HG03571 (cell line): ENCODE measurements at regions not wholly inside any gene's neighbourhood (a gene's known extent, or its start where the extent isn't known, plus 50 kb on each side); places are given as distances from the start of the nearest gene placed in this dataset.
"Not testable (repeated sequence)": the region's sequence is repeated elsewhere in the genome, so short reads cannot be mapped to it uniquely, and the experiment has no call there.

Experiments used
- ATAC-seq: cut with Tn5 transposase; IDR thresholded peaks from one replicate; pipeline ENCODE4 v1.9.1; 2021; ENCODE audit not compliant: unreplicated experiment

DNA sequence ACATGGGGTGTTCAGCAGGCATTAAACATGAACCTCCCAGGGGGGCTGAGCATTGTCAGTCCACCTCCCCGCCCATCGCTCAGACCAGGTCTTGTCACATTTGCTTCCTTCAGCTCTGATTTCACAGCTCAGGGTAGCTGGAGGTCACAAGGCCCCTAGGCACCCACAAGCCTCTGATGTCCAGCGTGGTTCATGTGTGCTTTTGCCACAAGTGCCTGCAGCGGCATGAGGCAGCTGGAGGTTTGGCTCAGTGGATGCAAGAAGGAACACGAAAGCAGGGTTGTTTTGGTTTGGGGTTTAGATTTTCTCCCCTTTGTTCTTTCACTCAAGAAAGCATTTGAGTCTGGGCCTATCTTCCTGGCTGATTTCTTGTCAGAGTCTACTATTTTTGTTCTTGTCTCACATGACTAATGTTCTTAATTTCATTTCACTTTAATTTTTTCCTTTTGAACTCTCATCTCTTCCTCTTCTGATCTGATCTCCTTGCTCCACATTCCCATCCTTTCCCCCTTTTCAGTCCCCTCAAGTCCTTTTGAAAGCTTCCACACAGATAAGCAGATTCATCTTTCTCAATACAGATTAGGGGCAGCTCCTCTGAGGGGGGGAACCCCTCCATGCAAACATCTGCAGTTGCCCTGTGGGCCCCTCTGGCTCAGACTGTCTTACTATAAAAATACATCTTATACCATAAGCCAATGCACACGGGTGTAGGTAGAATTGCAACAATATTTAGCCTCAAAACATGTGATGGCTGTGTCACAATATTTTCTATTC is 68.1 kb upstream of the CEP85L start:
- no peak for ATAC-seq

DNA sequence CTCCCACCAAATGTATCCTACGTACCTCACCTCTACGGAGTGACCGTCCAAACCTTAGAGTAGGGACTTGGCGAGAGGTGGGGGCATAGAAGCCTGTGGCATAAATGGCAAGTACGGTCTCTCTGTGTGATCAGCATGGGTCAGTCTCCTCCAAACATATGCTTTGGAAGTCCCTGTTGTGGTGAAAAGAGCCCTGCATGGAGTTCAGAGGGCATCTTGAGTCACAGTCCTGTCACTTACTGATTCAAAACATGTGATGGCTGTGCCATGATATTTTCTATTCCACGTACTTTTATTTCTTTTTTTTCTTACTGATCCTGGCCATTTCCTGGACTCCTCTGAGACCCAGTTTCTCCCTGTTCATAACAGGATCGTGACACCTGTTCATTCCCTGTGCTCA is 67.5 kb upstream of the CEP85L start:
- ATAC-seq: no peak

- ATAC-seq: no peak
Observed at GRCh38 chr6:118718297-118718696, 66.9 kb upstream of the CEP85L start.

GRCh38 chr6:118717106-118717505 is 65.7 kb upstream of the CEP85L start:
- ATAC-seq: no peak

GRCh38 chr6:118715907-118716306 is 64.5 kb upstream of the CEP85L start:
- ATAC-seq: not testable (repeated sequence)

GRCh38 chr6:118715376-118715775 is 64.0 kb upstream of the CEP85L start:
- no peak for ATAC-seq

GRCh38 chr6:118714756-118715155 is 63.4 kb upstream of the CEP85L start:
- ATAC-seq: no peak

- no peak for ATAC-seq
Observed at GRCh38 chr6:118712969-118713368, 61.6 kb upstream of the CEP85L start.

GRCh38 chr6:118710616-118711015 is 59.2 kb upstream of the CEP85L start:
- no peak for ATAC-seq

DNA sequence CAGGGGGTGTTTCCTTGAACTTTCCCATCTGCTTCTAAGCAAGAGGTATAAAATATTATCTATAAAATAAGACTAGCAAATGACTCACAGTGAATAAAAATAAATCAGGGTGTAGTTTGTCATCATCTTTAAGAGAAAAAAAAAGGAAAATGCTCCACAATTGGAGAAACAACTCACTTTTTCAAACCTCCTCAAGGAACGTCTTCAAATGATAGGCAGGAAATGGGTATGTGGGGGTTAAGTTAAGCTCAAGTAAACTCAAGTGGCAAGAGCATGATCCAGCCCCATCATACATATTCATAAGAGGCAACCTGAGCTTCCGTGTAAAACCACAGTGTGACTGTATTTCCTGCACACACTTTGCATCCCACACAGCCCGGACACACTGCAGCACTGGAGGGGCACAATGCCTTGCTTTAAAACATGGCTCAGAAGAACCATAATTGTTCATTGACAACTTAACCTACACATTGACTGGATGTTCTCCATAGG is 58.5 kb upstream of the CEP85L start:
- ATAC-seq: peak; percentile 89

DNA sequence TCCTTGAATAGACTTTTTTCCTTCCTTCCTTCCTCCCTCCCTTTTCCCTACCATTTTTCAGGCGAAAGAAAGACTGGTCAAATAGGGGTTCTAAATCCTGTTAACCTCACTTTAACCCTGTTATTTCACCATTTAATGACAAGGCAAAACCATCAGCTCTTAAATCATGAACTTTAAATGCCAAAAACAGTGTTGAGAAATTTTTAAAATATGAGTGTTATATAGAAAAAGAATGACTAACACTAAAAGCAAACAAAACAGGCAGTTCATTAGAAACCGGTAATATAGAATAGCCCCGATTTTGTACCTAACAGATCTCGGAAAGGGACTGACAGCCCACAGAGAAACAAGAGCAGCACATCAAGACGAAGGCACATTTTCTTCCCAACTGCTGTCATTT is 57.4 kb upstream of the CEP85L start:
- ATAC-seq: no peak

DNA sequence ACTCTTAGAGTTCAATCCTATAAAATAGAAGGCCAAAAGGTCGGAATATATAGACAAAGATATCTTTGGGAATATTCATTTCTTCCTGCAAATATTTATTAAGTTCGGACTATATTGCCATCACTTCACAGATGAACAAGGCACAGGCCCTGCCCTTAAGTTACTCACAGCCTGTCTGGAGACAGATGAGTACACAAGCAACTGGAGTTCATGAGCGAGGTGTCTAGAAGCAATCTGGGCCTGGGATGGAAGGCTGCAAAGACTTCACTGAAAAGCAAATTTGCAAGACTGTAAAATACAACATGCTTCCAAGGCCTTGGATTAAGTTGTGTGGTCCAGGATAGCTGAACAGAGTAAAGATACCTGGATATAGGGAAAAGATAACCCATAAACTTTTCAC is 56.7 kb upstream of the CEP85L start:
- ATAC-seq: no peak

- ATAC-seq: no peak
Observed at GRCh38 chr6:118706702-118707101, 55.3 kb upstream of the CEP85L start.

GRCh38 chr6:118705544-118706491 is 54.4 kb upstream of the CEP85L start:
- ATAC-seq: peak; percentile 38

- no peak for ATAC-seq
Observed at GRCh38 chr6:118704915-118705314, 53.5 kb upstream of the CEP85L start.

- not testable (repeated sequence) for ATAC-seq
Observed at GRCh38 chr6:118701260-118701659, 49.9 kb upstream of the CEP85L start.
